HepG2 (cell line): ENCODE measurements at regions not wholly inside any gene's neighbourhood (a gene's known extent, or its start where the extent isn't known, plus 50 kb on each side); places are given as distances from the start of the nearest gene placed in this dataset.

Experiments used
- ATAC-seq: fragments of 200-7000 bp; cut with Tn5 transposase; 3 replicates; pipeline ENCODE4 v1.9.1; 2020; ENCODE audit warnings: mild to moderate bottlenecking, moderate library complexity
- BruUV-seq: library from RNA; stranded (reverse); fragments of 400-500 nt; replicated peaks from 2 replicates; lab custom pipeline; 2021; lab: Mats Ljungman, UMichigan
- CTCF ChIA-PET: fragments of 300-600 bp; formaldehyde crosslinking; extraction: SDS; loops from one replicate; lab custom pipeline; 2021; ENCODE audit warnings: low total read pairs, inconsistent platforms, low intra/inter-chr PET ratio; lab: Yijun Ruan, JAX
- POLR2A ChIA-PET: fragments of 350-600 bp; sonication (Branson Sonifier 250); formaldehyde crosslinking; loops from one replicate; lab custom pipeline; 2020; ENCODE audit warnings: antibody characterized with exemption, inconsistent platforms; lab: Yijun Ruan, JAX
- DNase-seq: peaks from one replicate; pipeline ENCODE4 v3.0.0-alpha.2; 2015; ENCODE audit warnings: low spot score
- FAIRE-seq: peaks from 3 replicates; lab custom pipeline; 2011; peaks lifted over from hg19 to GRCh38; lab: Jason Lieb, UNC
- H2AFZ ChIP-seq: one replicate; pipeline ENCODE4 v1.6.1; 2011; ENCODE audit warnings: low read length, inconsistent platforms
- H3K27ac ChIP-seq: fragments of 300-600 bp; 3 replicates; pipeline ENCODE4 v1.8.0; 2011; ENCODE audit warnings: mixed run types, mild to moderate bottlenecking, mixed read lengths, low read length, inconsistent platforms; ENCODE audit not compliant: insufficient read depth; ENCODE audit errors: extremely low read length
- H3K27me3 ChIP-seq, 2 experiments: fragments of 200-600 bp in 1 of 2; 2 replicates in 1 of 2; 3 replicates in 1 of 2; pipeline versions ENCODE4 v1.6.0 to v1.8.0; 2011; ENCODE audit warnings: low read length in 2 of 2, mild to moderate bottlenecking in 2 of 2, moderate library complexity in 2 of 2, inconsistent platforms in 1 of 2; ENCODE audit not compliant: insufficient read depth in 2 of 2, control insufficient read depth in 1 of 2
- H3K36me3 ChIP-seq, 2 experiments: fragments of 200-600 bp in 1 of 2; replicated peaks in 1 of 2; 2 replicates in 1 of 2; 3 replicates in 1 of 2; pipeline versions ENCODE4 v1.5.1 to v1.8.0; 2011; ENCODE audit warnings: low read length in 2 of 2, inconsistent platforms in 1 of 2; ENCODE audit not compliant: insufficient read depth in 2 of 2, control insufficient read depth in 1 of 2
- H3K4me1 ChIP-seq: 2 replicates; pipeline ENCODE4 v1.5.1; 2012; ENCODE audit warnings: low read length, inconsistent platforms; ENCODE audit not compliant: insufficient read depth
- H3K4me2 ChIP-seq: 2 replicates; pipeline ENCODE4 v1.6.0; 2011; ENCODE audit warnings: low read depth, low read length, inconsistent platforms
- H3K4me3 ChIP-seq, 3 experiments: fragments of 200-600 bp in 1 of 3; sonication (generic), shearing (Covaris generic) in 1 of 3; replicated peaks in 1 of 3; 2 replicates each; pipeline ENCODE4 v1.5.1; 2011 to 2016; ENCODE audit warnings: low read length in 3 of 3, inconsistent platforms in 2 of 3, low read depth in 2 of 3, mild to moderate bottlenecking in 2 of 3, control low read depth in 1 of 3, mixed read lengths in 1 of 3; ENCODE audit not compliant: insufficient read depth in 1 of 3
- H3K79me2 ChIP-seq: one replicate; pipeline ENCODE4 v1.6.1; 2011; ENCODE audit warnings: low read length, inconsistent platforms; ENCODE audit not compliant: insufficient read depth
- H3K9ac ChIP-seq: 2 replicates; pipeline ENCODE4 v1.6.0; 2011; ENCODE audit warnings: mild to moderate bottlenecking, low read depth, low read length, inconsistent platforms; ENCODE audit not compliant: insufficient read depth
- H3K9me3 ChIP-seq: 2 replicates; pipeline ENCODE4 v1.5.1; 2012; ENCODE audit warnings: mild to moderate bottlenecking, low read length
- H4K20me1 ChIP-seq: 2 replicates; pipeline ENCODE4 v1.6.0; 2011; ENCODE audit warnings: inconsistent platforms, mild to moderate bottlenecking, low read length, moderate library complexity; ENCODE audit not compliant: insufficient read depth
- CBX1 ChIP-seq: IDR thresholded peaks from one replicate; pipeline ENCODE4 v1.6.1; 2016; ENCODE audit warnings: antibody characterized with exemption, low read depth
- ELF3 ChIP-seq: IDR thresholded peaks from 2 replicates; pipeline ENCODE4 v1.6.1; 2016; ENCODE audit warnings: missing genetic modification reagents, missing compliant biosample characterization
- GZF1 ChIP-seq: sonication (generic); formaldehyde crosslinking; IDR thresholded peaks from 2 replicates; pipeline ENCODE4 v1.5.1; 2020; ENCODE audit warnings: mild to moderate bottlenecking, missing genetic modification reagents
- HOXA3 ChIP-seq: sonication (generic); formaldehyde crosslinking; IDR thresholded peaks from 2 replicates; pipeline ENCODE4 v1.5.0; 2020; ENCODE audit warnings: missing genetic modification reagents
- NR0B2 ChIP-seq: sonication (generic); formaldehyde crosslinking; IDR thresholded peaks from 2 replicates; pipeline ENCODE4 v1.4.0; 2020; ENCODE audit warnings: mild to moderate bottlenecking, missing genetic modification reagents
- NRL ChIP-seq: sonication (generic); formaldehyde crosslinking; IDR thresholded peaks from 2 replicates; pipeline ENCODE4 v1.5.0; 2020; ENCODE audit warnings: missing genetic modification reagents, mild to moderate bottlenecking, moderate library complexity, borderline replicate concordance
- PCBP1 ChIP-seq: fragments of 200-400 bp; formaldehyde crosslinking; IDR thresholded peaks from 2 replicates; pipeline ENCODE4 v1.6.1; 2017; ENCODE audit warnings: mild to moderate bottlenecking, low read depth, low read length, borderline replicate concordance
- POLR2AphosphoS5 ChIP-seq: IDR thresholded peaks from 2 replicates; pipeline ENCODE4 v1.6.1; 2012; ENCODE audit warnings: low read depth, low read length
- SP140L ChIP-seq: sonication (generic); formaldehyde crosslinking; IDR thresholded peaks from 2 replicates; pipeline ENCODE4 v1.4.0; 2020; ENCODE audit warnings: missing genetic modification reagents, borderline replicate concordance
- ZFP37 ChIP-seq: sonication (generic); formaldehyde crosslinking; IDR thresholded peaks from 2 replicates; pipeline ENCODE4 v1.4.0; 2020; ENCODE audit warnings: missing genetic modification reagents, borderline replicate concordance
- ZNF674 ChIP-seq: sonication (generic); formaldehyde crosslinking; IDR thresholded peaks from 2 replicates; pipeline ENCODE4 v1.5.0; 2020; ENCODE audit warnings: low read depth, mild to moderate bottlenecking, missing genetic modification reagents
- WGBS: methylation state at CpG from one replicate; pipeline ENCODE4 v1.1.6; 2017; ENCODE audit warnings: low lambda C conversion rate; 5-methylcytosine and 5-hydroxymethylcytosine counted together
- in situ Hi-C: cut with HindIII; loops from 2 replicates; pipeline ENCODE4 v1.10.0; 2017; ENCODE audit warnings: low pct_unique_long_range_greater_than_20kb; ENCODE audit not compliant: extremely low pct_ligation_motif_present
- intact Hi-C: fragments of 100-400 bp; cut with micrococcal nuclease; formaldehyde crosslinking; loops from one replicate; pipeline ENCODE4 v1.10.0; 2022; ENCODE audit not compliant: unreplicated experiment
- TF ChIP-seq, protein P1 (sequence below): IDR thresholded peaks from 2 replicates; pipeline ENCODE4 v1.4.0; 2020; ENCODE audit warnings: mild to moderate bottlenecking, missing genetic modification reagents

DNA sequence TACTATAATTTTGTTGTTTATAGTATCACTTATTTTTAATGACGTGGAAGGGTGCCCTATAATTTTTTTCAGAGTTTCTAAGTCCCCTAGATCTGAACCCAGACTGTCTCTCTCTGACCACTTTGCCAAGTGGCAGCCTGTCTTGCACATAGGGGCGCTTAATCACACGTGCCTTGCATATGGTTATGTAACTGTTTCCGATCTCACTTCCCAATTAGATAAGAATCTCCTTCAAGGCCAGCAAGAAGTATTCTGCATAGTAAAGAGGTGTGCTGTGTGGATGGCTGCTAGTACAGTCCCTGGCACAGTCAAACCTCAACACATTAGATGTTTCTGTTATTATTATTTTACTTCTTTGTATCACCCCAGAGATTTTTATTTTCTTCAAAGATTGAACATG, 197.8 kb upstream of the SIX2 start:
- H2AFZ ChIP-seq = no peak overlapping the region
- H3K9ac ChIP-seq = no peak overlapping the region
- no peaks in the 10 kb centered on the region for H4K20me1 ChIP-seq
- no peak overlapping the region for H3K4me2 ChIP-seq
- no peaks in the 10 kb centered on the region for H3K9me3 ChIP-seq
- in situ Hi-C loops = no loop called here
- intact Hi-C loops = no loop called here
- no TSS peak for BruUV-seq
- ATAC-seq (no peak), DNase-seq (no peak), FAIRE-seq (no peak)
- H3K4me3 ChIP-seq = no peak overlapping the region
- H3K4me1 ChIP-seq = no peaks in the 10 kb centered on the region
- H3K27ac ChIP-seq = no peak overlapping the region
- peaks cover 0 to 4% of the 10 kb centered on the region in 2 experiments; a peak in 2 of 5 replicates for H3K27me3 ChIP-seq
- WGBS = 50% methylated on average over 4 of the region's 4 CpGs
- CTCF ChIA-PET = no interaction called here
- POLR2A ChIA-PET = no interaction called here
- no peak for TF ChIP-seq POLR2AphosphoS5
- no peaks in the 10 kb centered on the region for H3K36me3 ChIP-seq
- no peaks in the 10 kb centered on the region for H3K79me2 ChIP-seq

DNA sequence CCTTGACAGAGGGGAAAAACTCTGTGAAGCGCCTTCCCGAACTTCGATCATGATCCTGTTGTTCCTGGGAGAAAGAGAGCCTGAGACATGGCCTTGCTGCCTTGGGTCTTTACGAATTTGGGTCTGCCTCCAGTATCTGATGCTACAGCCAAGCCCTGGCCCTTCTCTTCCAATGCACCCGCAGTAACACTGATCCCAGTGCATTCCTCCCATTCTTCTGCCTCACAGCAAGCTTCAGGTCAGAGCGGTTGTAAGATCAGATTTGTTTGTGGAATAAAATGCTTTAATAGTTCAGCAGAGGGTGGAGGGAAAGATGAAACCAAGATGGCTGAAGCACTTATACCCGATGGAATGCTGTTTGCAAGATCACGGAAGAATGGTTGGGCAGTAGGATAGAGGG, 196.7 kb upstream of the SIX2 start:
- H3K79me2 ChIP-seq = no peaks in the 10 kb centered on the region
- no peak overlapping the region for H3K9ac ChIP-seq
- H3K9me3 ChIP-seq = no peaks in the 10 kb centered on the region
- H2AFZ ChIP-seq = no peak overlapping the region
- no peaks in the 10 kb centered on the region for H3K36me3 ChIP-seq
- no peak for DNase-seq
- no TSS peak for BruUV-seq
- in situ Hi-C loops (no loop called here), intact Hi-C loops (no loop called here)
- H3K27me3 ChIP-seq = peaks cover 0 to 4% of the 10 kb centered on the region in 2 experiments; a peak in 2 of 5 replicates
- no peaks in the 10 kb centered on the region for H4K20me1 ChIP-seq
- no peak overlapping the region for H3K4me2 ChIP-seq
- 50% methylated on average over 8 of the region's 8 CpGs for WGBS
- no peaks in the 10 kb centered on the region for H3K4me1 ChIP-seq
- no peak overlapping the region for H3K4me3 ChIP-seq
- FAIRE-seq = no peak
- H3K27ac ChIP-seq = no peak overlapping the region
- POLR2A ChIA-PET = no interaction called here
- no peak for ATAC-seq
- no peak for TF ChIP-seq ELF3 (CRISPR knock-in tag)
- TF ChIP-seq PCBP1 = no peak
- no peak for TF ChIP-seq GZF1 (CRISPR knock-in tag)
- TF ChIP-seq NRL (CRISPR knock-in tag) = no peak
- TF ChIP-seq NR0B2 (CRISPR knock-in tag) = no peak
- no peak for TF ChIP-seq CBX1
- no peak for TF ChIP-seq ZNF674 (CRISPR knock-in tag)
- TF ChIP-seq, protein P1, sequence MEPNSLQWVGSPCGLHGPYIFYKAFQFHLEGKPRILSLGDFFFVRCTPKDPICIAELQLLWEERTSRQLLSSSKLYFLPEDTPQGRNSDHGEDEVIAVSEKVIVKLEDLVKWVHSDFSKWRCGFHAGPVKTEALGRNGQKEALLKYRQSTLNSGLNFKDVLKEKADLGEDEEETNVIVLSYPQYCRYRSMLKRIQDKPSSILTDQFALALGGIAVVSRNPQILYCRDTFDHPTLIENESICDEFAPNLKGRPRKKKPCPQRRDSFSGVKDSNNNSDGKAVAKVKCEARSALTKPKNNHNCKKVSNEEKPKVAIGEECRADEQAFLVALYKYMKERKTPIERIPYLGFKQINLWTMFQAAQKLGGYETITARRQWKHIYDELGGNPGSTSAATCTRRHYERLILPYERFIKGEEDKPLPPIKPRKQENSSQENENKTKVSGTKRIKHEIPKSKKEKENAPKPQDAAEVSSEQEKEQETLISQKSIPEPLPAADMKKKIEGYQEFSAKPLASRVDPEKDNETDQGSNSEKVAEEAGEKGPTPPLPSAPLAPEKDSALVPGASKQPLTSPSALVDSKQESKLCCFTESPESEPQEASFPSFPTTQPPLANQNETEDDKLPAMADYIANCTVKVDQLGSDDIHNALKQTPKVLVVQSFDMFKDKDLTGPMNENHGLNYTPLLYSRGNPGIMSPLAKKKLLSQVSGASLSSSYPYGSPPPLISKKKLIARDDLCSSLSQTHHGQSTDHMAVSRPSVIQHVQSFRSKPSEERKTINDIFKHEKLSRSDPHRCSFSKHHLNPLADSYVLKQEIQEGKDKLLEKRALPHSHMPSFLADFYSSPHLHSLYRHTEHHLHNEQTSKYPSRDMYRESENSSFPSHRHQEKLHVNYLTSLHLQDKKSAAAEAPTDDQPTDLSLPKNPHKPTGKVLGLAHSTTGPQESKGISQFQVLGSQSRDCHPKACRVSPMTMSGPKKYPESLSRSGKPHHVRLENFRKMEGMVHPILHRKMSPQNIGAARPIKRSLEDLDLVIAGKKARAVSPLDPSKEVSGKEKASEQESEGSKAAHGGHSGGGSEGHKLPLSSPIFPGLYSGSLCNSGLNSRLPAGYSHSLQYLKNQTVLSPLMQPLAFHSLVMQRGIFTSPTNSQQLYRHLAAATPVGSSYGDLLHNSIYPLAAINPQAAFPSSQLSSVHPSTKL (CRISPR knock-in tag) = no peak
- TF ChIP-seq ZFP37 (CRISPR knock-in tag) = no peak
- no peak for TF ChIP-seq SP140L (CRISPR knock-in tag)
- no peak for TF ChIP-seq HOXA3 (CRISPR knock-in tag)
- CTCF ChIA-PET = no interaction called here
